ENCODE measurements at regions not wholly inside any gene's neighbourhood (a gene's known extent, or its start where the extent isn't known, plus 50 kb on each side); places are given as distances from the start of the nearest gene placed in this dataset.
"Not testable (repeated sequence)": the region's sequence is repeated elsewhere in the genome, so short reads cannot be mapped to it uniquely, and the experiment has no call there.

DNA sequence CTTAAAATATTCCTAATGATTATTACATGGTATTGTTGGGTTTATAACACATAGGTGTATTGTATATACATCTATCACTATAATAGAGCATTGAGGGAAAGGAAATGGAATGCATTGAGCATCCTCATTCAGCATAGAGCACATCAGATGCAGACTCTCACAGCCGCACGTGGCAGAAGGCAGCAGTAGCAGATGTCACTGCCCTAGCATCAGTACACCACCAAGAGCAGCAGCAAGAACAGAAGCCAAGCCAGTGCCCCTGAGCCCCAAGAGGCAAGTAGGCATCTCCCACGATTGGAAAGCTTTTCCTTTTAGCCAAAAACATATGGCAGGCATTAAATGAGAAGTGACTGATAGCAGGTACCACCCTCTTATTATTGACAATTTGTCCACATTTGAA is 510.0 kb downstream of the TNS3 start:
- DNase-seq (ENCODE audit: low read depth, low spot score): no peak
- POLR2A ChIA-PET: no interaction called here
- TF ChIP-seq CTCF (IDR thresholded peaks at IDR 0.05; ENCODE audit: low read depth, low read length): no peak
- Histone ChIP-seq H3K9me3 (ENCODE audit: control insufficient read depth, insufficient read depth, low read length) (no peaks in the 10 kb centered on the region), H3K27me3 (ENCODE audit: control insufficient read depth, insufficient read depth, low read length) (no peaks in the 10 kb centered on the region), H3K27ac (ENCODE audit: low read depth, low read length) (no peak overlapping the region), H3K4me3 (ENCODE audit: low read depth, low read length) (no peak overlapping the region)
- CTCF ChIA-PET: no interaction called here

DNA sequence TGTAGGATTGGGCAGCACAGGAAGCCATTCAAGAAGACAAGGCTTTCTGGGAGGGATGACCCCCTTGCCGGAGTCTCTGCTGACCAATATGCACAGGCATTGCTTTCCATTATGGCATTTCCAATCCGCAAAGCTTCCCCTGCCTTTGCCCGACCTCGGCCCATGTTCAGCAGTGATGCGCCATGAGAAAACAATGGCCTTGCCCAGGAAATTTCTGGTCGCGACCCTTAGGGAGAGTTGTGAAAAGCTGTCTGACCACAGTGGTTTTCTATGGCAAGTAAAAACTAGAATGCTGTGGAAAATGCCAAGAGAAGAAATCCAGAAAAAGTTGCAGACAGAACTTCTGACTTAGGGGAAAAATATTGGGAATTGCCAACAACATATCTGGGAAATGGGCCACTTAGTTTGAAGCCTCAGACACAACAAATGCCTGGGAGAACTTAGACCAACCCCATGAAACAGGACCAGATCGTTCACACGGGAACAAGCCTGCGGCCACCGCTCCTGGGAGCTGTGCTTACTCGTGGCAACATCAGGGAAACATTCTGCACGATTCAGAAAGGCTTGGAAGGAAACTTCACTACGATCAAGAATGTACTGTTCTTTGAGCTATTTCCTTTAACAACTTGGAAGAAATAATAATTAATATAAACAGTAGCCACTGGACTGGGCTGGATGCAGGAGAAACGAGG is 512.4 kb downstream of the TNS3 start:
- DNase-seq (ENCODE audit: low read depth, low spot score): no peak
- ChIA-PET POLR2A (interaction anchor here (0.6 kb wide), 1 partner anchor 9 kb away, joined by 3 read pairs; no protein-coding TSS in a partner anchor), CTCF (interaction anchor here (0.7 kb wide), 1 partner anchor 148 kb away, joined by 3 read pairs; no protein-coding TSS in a partner anchor)
- no peaks in the 10 kb centered on the region for H3K27me3 ChIP-seq (ENCODE audit: control insufficient read depth, insufficient read depth, low read length)
- H3K4me3 ChIP-seq (ENCODE audit: low read depth, low read length): no peak overlapping the region
- H3K9me3 ChIP-seq (ENCODE audit: control insufficient read depth, insufficient read depth, low read length): no peaks in the 10 kb centered on the region
- H3K27ac ChIP-seq (ENCODE audit: low read depth, low read length): no peak overlapping the region
- TF ChIP-seq CTCF (IDR thresholded peaks at IDR 0.05; ENCODE audit: low read depth, low read length): no peak

- no peaks in the 10 kb centered on the region for H3K9me3 ChIP-seq (ENCODE audit: control insufficient read depth, insufficient read depth, low read length)
- no peak for TF ChIP-seq CTCF (IDR thresholded peaks at IDR 0.05; ENCODE audit: low read depth, low read length)
- ChIA-PET CTCF (no interaction called here), POLR2A (no interaction called here)
- no peak overlapping the region for H3K27ac ChIP-seq (ENCODE audit: low read depth, low read length)
- peaks cover 2% of the 10 kb centered on the region for H3K27me3 ChIP-seq (ENCODE audit: control insufficient read depth, insufficient read depth, low read length)
- H3K4me3 ChIP-seq (ENCODE audit: low read depth, low read length): no peak overlapping the region
- DNase-seq (ENCODE audit: low read depth, low spot score): no peak
Measured at GRCh38 chr7:47066976-47067614, 514.8 kb downstream of the TNS3 start.

- ChIA-PET POLR2A (no interaction called here), CTCF (no interaction called here)
- Histone ChIP-seq H3K27me3 (ENCODE audit: control insufficient read depth, insufficient read depth, low read length) (no peaks in the 10 kb centered on the region), H3K4me3 (ENCODE audit: low read depth, low read length) (no peak overlapping the region), H3K9me3 (ENCODE audit: control insufficient read depth, insufficient read depth, low read length) (peaks cover 8% of the 10 kb centered on the region; the same call in 1 of the 2 replicates), H3K27ac (ENCODE audit: low read depth, low read length) (no peak overlapping the region)
- DNase-seq (ENCODE audit: low read depth, low spot score): no peak
- no peak for TF ChIP-seq CTCF (IDR thresholded peaks at IDR 0.05; ENCODE audit: low read depth, low read length)
Measured at GRCh38 chr7:47056731-47057130, 525.2 kb downstream of the TNS3 start.

- CTCF ChIA-PET; DNase-seq (ENCODE audit: low read depth, low spot score); H3K4me3 ChIP-seq (ENCODE audit: low read depth, low read length): not testable (repeated sequence)
Measured at GRCh38 chr7:47052541-47053208, 529.2 kb downstream of the TNS3 start.

More at GRCh38 chr7:47052541-47053208, 529.2 kb downstream of the TNS3 start:
- POLR2A ChIA-PET; H3K27ac ChIP-seq (ENCODE audit: low read depth, low read length); H3K9me3 ChIP-seq (ENCODE audit: control insufficient read depth, insufficient read depth, low read length); H3K27me3 ChIP-seq (ENCODE audit: control insufficient read depth, insufficient read depth, low read length): not testable (repeated sequence)
